HEK293 (cell line): ENCODE measurements at regions not wholly inside any gene's neighbourhood (a gene's known extent, or its start where the extent isn't known, plus 50 kb on each side); places are given as distances from the start of the nearest gene placed in this dataset.

Experiments used
- MYNN ChIP-seq: fragments of 450-650 bp; formaldehyde crosslinking; IDR thresholded peaks from 2 replicates; pipeline ENCODE4 v1.5.1; 2016; ENCODE audit warnings: missing biosample characterization, missing genetic modification characterization, borderline replicate concordance
- PBX3 ChIP-seq: sonication (generic); formaldehyde crosslinking; IDR thresholded peaks from 2 replicates; pipeline ENCODE4 v1.8.1; 2022; ENCODE audit warnings: mild to moderate bottlenecking, moderate library complexity, missing genetic modification reagents
- TRIM28 ChIP-seq: IDR thresholded peaks from 2 replicates; pipeline ENCODE4 v1.6.1; 2011; ENCODE audit warnings: low read length, control low read depth, borderline replicate concordance
- ZBTB11 ChIP-seq: fragments of 450-650 bp; formaldehyde crosslinking; conservative IDR thresholded peaks from 2 replicates; pipeline ENCODE4 v1.5.1; 2016; ENCODE audit warnings: low read depth, missing biosample characterization, missing genetic modification characterization
- ZFP41 ChIP-seq: fragments of 450-650 bp; formaldehyde crosslinking; IDR thresholded peaks from 2 replicates; pipeline ENCODE4 v1.5.1; 2016; ENCODE audit warnings: missing biosample characterization, missing genetic modification characterization, borderline replicate concordance
- ZFP69B ChIP-seq: fragments of 450-650 bp; formaldehyde crosslinking; IDR thresholded peaks from 2 replicates; pipeline ENCODE4 v1.5.1; 2016; ENCODE audit warnings: missing biosample characterization, missing genetic modification characterization
- ZNF132 ChIP-seq: fragments of 450-650 bp; formaldehyde crosslinking; IDR thresholded peaks from 2 replicates; pipeline ENCODE4 v1.5.1; 2017; ENCODE audit warnings: missing biosample characterization, missing genetic modification characterization, borderline replicate concordance
- ZNF184 ChIP-seq: fragments of 450-650 bp; IDR thresholded peaks from 2 replicates; pipeline ENCODE4 v1.5.1; 2018; ENCODE audit warnings: missing biosample characterization, mild to moderate bottlenecking, missing genetic modification characterization
- ZNF571 ChIP-seq: fragments of 450-650 bp; formaldehyde crosslinking; IDR thresholded peaks from 2 replicates; pipeline ENCODE4 v1.5.0; 2017; ENCODE audit warnings: missing biosample characterization, missing genetic modification characterization
- ZNF768 ChIP-seq: fragments of 450-650 bp; formaldehyde crosslinking; IDR thresholded peaks from 2 replicates; pipeline ENCODE4 v1.5.1; 2018; ENCODE audit warnings: missing biosample characterization, mild to moderate bottlenecking, missing genetic modification characterization
- ZSCAN30 ChIP-seq: fragments of 450-650 bp; IDR thresholded peaks from 2 replicates; pipeline ENCODE4 v1.5.1; 2018; ENCODE audit warnings: missing biosample characterization, mild to moderate bottlenecking, missing genetic modification characterization, moderate library complexity
- TF ChIP-seq, protein P1 (sequence below): IDR thresholded peaks from 2 replicates; pipeline ENCODE4 v1.6.1; 2011; ENCODE audit warnings: mild to moderate bottlenecking, low read depth, low read length, borderline replicate concordance
- TF ChIP-seq, protein P2 (sequence below): fragments of 450-650 bp; formaldehyde crosslinking; IDR thresholded peaks from 2 replicates; pipeline ENCODE4 v1.5.1; 2016; ENCODE audit warnings: missing biosample characterization, missing genetic modification characterization
- TF ChIP-seq, protein P3 (sequence below): fragments of 450-650 bp; formaldehyde crosslinking; IDR thresholded peaks from 2 replicates; pipeline ENCODE4 v1.5.1; 2016; ENCODE audit warnings: missing biosample characterization, missing genetic modification characterization

DNA sequence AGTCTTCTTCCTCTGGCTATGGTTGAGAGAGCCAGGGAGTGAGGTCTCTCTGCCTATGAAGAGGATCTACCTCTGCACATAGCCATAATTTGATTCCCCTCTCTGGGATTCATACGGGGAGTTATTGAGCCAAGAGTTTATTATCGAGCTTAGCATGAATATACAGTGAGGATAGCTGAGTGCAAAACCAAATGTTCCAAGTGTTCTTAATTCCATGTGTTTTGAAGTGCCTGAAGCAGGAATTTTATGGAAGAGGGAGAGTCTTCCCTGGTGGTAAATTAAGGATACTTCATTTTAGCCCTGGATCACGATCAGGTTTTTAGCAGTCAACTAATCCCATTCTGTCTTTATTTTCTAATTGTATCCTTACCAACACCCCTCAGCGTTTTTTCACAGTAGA is 270.6 kb downstream of the C1D start:
- no peak for TF ChIP-seq ZNF768
- TF ChIP-seq ZBTB11, result no peak
- TF ChIP-seq, protein P1, sequence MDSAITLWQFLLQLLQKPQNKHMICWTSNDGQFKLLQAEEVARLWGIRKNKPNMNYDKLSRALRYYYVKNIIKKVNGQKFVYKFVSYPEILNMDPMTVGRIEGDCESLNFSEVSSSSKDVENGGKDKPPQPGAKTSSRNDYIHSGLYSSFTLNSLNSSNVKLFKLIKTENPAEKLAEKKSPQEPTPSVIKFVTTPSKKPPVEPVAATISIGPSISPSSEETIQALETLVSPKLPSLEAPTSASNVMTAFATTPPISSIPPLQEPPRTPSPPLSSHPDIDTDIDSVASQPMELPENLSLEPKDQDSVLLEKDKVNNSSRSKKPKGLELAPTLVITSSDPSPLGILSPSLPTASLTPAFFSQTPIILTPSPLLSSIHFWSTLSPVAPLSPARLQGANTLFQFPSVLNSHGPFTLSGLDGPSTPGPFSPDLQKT, result no peak
- TF ChIP-seq ZNF132, result no peak
- TF ChIP-seq, protein P2, sequence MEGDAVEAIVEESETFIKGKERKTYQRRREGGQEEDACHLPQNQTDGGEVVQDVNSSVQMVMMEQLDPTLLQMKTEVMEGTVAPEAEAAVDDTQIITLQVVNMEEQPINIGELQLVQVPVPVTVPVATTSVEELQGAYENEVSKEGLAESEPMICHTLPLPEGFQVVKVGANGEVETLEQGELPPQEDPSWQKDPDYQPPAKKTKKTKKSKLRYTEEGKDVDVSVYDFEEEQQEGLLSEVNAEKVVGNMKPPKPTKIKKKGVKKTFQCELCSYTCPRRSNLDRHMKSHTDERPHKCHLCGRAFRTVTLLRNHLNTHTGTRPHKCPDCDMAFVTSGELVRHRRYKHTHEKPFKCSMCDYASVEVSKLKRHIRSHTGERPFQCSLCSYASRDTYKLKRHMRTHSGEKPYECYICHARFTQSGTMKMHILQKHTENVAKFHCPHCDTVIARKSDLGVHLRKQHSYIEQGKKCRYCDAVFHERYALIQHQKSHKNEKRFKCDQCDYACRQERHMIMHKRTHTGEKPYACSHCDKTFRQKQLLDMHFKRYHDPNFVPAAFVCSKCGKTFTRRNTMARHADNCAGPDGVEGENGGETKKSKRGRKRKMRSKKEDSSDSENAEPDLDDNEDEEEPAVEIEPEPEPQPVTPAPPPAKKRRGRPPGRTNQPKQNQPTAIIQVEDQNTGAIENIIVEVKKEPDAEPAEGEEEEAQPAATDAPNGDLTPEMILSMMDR (tag by site-specific recombination), result no peak
- no peak for TF ChIP-seq MYNN (tag by site-specific recombination)
- TF ChIP-seq ZNF571, result no peak
- no peak for TF ChIP-seq ZFP69B (tag by site-specific recombination)
- no peak for TF ChIP-seq PBX3
- no peak for TF ChIP-seq ZNF184
- no peak for TF ChIP-seq TRIM28
- TF ChIP-seq ZFP41 (tag by site-specific recombination), result no peak
- TF ChIP-seq, protein P3, sequence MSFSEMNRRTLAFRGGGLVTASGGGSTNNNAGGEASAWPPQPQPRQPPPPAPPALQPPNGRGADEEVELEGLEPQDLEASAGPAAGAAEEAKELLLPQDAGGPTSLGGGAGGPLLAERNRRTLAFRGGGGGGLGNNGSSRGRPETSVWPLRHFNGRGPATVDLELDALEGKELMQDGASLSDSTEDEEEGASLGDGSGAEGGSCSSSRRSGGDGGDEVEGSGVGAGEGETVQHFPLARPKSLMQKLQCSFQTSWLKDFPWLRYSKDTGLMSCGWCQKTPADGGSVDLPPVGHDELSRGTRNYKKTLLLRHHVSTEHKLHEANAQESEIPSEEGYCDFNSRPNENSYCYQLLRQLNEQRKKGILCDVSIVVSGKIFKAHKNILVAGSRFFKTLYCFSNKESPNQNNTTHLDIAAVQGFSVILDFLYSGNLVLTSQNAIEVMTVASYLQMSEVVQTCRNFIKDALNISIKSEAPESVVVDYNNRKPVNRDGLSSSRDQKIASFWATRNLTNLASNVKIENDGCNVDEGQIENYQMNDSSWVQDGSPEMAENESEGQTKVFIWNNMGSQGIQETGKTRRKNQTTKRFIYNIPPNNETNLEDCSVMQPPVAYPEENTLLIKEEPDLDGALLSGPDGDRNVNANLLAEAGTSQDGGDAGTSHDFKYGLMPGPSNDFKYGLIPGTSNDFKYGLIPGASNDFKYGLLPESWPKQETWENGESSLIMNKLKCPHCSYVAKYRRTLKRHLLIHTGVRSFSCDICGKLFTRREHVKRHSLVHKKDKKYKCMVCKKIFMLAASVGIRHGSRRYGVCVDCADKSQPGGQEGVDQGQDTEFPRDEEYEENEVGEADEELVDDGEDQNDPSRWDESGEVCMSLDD (tag by site-specific recombination), result no peak
- TF ChIP-seq ZSCAN30, result no peak
